GM12891 (cell line): ENCODE measurements at regions not wholly inside any gene's neighbourhood (a gene's known extent, or its start where the extent isn't known, plus 50 kb on each side); places are given as distances from the start of the nearest gene placed in this dataset.

Experiments used
- PAX5 ChIP-seq: IDR thresholded peaks from 2 replicates; pipeline ENCODE4 v1.6.1; 2011; ENCODE audit warnings: low read length, moderate library complexity, mild to moderate bottlenecking; ENCODE audit not compliant: insufficient read depth, severe bottlenecking
- POLR2A ChIP-seq: IDR thresholded peaks from 2 replicates; pipeline ENCODE4 v1.6.1; 2011; ENCODE audit warnings: low read depth, low read length, control low read depth
- POLR2AphosphoS5 ChIP-seq: IDR thresholded peaks from 2 replicates; pipeline ENCODE4 v1.6.1; 2011; ENCODE audit warnings: low read depth, low read length, control low read depth
- POU2F2 ChIP-seq: IDR thresholded peaks from 2 replicates; pipeline ENCODE4 v1.6.1; 2011; ENCODE audit warnings: low read depth, mild to moderate bottlenecking, control low read depth, low read length, moderate library complexity
- SPI1 ChIP-seq: IDR thresholded peaks from 2 replicates; pipeline ENCODE4 v1.6.1; 2011; ENCODE audit warnings: low read depth, low read length, control low read depth
- TAF1 ChIP-seq: IDR thresholded peaks from 2 replicates; pipeline ENCODE4 v1.6.1; 2011; ENCODE audit warnings: low read depth, low read length, control low read depth

DNA sequence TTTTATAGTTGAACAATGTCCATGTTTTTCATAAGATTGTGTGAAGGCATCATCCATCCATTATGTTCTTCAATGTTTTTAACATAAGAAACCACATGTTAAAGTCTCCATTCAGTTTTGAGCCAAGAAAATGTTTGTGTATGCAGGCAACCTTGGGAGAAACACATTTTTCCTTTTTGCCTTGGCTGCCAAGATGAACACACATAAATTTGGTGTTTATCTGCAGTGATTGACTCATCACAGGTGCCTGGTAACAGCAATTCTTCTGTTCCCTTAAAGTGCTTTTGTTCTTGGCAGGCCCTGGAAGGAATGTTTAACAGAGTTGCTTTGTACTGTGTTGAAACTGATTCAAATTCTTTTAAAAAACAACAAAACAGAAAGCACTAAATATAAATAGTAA lies 709.9 kb upstream of the ADGRL4 start:
- TF ChIP-seq POLR2AphosphoS5 (no peak), POLR2A (no peak), TAF1 (no peak), SPI1 (no peak), PAX5 (no peak), POU2F2 (no peak)
